NCI-H460 (cell line): ENCODE measurements at regions not wholly inside any gene's neighbourhood (a gene's known extent, or its start where the extent isn't known, plus 50 kb on each side); places are given as distances from the start of the nearest gene placed in this dataset.
A peak's percentile ranks its signal among the peaks of the same experiment; 100 is the strongest.

Source experiments
- DNase-seq: peaks from one replicate; pipeline ENCODE4 v3.0.0-alpha.2; 2016; ENCODE audit warnings: low read depth; ENCODE audit errors: extremely low read depth

- peak; percentile 73 for DNase-seq
Measured at GRCh38 chr7:35537067-35538023, 157.6 kb downstream of the HERPUD2 start.

DNA sequence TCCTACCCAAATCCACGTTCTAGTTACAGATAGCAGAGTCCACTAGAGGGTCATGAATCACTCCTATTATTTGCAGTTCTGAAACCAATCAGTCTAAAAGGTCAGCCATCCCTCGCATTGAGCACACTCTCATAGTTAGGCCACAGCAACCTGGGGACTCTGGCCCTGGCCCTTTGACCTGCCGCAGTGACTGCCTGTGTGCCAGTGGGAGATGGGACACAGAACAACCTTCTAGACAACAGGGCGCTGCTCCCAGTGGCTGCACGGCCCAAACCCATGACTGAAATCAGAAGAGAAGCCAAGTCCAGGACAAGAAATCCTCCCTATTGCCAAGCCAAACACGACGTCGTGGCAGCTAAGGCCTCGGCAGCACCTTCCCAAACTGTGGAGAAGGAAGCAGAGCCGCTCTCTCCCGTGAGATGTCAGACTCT, 158.5 kb downstream of the HERPUD2 start:
- DNase-seq = no peak

DNA sequence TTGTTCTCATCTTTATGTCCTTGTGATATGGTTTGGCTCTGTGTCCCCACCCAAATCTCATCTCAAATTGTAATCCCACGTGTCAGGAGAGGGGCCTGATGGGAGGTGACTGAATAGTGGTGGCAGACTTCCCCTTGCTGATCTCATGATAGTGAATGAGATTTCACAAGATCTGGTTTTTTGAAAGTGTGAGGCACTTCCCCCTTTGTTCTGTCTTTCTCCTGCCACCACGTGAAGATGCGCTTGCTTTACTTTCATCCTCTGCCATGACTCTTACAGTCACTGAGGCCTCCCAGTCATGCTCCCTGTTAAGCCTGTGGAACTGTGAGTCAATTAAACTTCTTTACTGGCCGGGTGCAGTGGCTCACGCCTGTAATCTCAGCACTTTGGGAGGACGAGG, 161.0 kb downstream of the HERPUD2 start:
- no peak for DNase-seq

GRCh38 chr7:35530124-35531109, 164.5 kb downstream of the HERPUD2 start:
- DNase-seq = no peak

- DNase-seq = no peak
Measured at GRCh38 chr7:35529713-35530112, 165.2 kb downstream of the HERPUD2 start.

DNA sequence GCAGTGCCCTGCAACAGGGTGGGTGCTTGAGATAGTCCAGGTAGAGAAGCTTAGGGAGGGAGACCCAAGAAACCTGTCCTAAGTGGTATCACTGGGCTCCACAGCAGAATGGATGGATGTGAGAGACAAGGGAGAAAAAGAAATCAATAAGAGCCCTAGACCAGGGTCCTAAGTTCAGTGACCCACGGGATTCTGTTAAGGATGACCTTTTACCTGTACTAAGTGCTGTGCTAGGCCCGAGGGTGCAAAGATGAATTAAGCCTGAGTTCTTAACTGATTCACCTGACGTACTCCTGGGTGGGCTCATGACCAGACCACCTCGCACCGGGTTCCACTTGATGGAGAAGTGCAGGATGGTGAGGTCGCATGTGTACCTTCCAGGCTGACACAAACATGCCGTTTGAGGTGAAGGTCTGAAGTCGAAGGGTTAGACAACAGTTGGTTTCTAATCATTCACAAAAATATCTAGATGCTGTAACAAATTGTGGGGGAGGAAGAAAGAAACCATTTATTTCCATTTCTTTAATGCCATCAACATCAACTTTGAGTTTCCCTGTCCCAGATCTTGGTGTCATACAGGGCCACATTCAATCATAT, 166.5 kb downstream of the HERPUD2 start:
- no peak for DNase-seq

GRCh38 chr7:35526645-35527044, 168.3 kb downstream of the HERPUD2 start:
- DNase-seq = no peak

DNA sequence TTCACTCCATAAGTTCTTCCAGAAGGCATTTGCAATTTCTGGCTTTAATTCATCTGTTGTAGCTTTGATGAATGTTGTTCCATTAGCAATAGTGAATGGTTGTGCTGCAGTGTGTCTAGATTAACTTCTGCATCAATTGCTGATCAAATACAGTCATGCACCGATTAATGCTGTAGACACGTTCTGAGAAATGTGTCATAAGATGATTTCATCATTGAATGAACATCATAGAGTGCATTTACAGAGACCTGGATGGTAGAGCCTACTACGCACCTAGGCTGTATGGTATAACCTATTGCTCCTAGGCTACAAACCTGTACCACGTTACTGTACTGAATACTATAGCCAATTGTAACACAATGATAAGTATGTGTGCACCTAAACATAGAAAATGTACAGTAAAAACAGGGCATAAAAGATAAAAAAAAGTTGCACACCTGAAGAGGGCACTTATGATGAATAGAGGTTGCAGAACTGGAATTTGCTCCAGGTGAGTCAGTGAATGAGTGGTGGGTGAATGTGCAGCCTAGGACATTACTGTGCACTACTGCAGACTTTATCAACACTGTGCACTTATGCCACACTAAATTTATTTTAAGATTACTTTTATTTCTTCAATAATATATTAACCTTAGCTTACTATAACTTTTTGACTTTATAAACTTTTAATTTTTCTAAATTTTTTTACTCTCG, 170.7 kb downstream of the HERPUD2 start:
- no peak for DNase-seq

- DNase-seq = no peak
Measured at GRCh38 chr7:35523292-35523691, 171.6 kb downstream of the HERPUD2 start.

DNA sequence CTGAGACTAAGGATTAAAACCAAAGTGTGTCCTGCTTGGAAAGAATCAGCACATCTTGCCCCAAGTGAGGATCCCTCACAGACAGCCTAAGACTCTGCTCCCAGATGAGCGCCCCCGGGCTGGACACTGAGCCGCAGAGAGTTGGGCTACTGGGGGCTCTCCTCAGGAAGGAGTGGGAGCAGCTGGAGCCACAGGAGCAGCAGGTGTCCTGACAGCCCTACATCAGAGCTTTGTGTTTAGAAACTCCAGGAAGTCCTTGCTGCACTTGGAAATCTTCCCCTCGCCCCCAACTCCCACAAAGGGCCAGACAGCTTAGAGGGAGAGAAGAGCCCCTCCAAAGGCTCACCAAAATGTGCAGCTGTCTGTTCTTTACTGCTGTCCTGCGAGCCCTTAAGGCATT, 172.2 kb downstream of the HERPUD2 start:
- DNase-seq = no peak

DNA sequence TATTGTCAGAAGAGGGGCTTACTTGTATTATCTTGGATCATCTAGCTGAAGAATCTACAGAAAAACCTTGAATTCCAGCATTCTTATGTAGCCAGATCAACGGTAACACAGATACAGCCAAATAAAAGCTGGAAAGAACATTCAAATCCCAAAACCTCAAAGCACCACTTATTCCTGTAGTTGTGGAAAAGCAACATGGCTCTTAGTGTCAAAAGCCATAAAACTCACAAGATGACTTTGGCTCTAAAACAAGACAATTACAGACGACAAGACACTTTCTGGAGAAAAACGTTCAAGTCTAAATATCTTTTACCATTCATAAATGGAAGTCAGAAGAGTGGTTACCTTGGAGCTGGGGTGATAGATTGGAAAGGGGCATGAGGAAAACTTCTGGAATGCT, 173.0 kb downstream of the HERPUD2 start:
- no peak for DNase-seq

DNA sequence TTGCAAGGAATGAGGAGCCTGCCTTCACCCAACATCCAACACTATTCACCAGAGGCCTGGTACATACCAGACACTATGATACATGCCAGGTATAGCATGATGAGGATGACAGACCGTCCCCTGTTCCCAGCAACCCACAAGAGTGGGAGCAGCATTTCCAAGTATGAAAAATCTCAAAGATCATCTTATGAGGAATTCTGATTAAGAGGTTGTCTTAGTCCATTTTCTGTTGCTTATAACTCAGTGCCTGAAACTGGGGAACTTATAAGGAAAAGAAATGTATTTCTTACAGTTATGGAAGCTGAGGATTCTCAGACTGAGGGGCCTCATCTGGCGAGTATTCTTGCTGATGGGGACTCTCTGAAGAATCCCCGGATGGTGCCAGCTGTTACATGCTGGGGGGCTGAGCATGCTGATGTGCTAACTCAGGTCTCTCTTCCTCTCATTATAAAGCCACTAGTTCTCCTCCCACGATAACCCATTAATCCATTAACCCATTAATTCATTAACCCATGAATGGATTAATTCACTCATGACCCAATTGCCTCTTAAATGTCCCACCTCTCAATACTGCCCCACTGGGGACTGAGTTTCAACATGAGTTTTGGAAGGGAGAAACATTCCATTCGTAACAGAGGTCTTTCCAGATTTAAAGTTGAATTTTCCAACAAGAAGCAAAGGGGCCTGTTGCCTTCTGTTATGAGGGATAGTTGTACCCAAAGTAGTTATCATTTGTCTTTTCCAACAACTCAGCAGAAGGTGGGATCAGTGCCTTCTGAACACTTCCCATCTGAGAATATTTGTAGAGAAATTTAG, 173.9 kb downstream of the HERPUD2 start:
- no peak for DNase-seq

- DNase-seq = peak; percentile 64
Measured at GRCh38 chr7:35519971-35520809, 174.7 kb downstream of the HERPUD2 start.

GRCh38 chr7:35518767-35519166, 176.2 kb downstream of the HERPUD2 start:
- no peak for DNase-seq

DNA sequence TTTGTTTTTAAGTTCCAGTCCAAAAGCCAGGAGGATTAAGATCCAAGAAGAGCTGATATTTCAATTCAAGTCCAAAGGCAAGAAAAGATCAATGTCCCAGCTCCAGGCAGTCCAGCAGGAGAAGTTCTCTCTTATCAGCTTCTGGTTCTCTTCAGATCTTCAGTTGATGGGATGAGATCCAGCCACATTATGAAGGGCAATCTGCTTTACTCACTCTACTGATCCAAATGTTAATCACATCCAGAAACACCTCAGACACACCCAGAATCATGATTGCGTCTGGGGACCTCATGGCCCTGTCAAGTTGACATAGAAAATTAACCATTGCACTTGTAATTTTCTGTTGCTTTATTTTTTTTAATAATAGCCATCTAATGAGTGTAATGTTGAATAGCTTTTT, 178.4 kb downstream of the HERPUD2 start:
- DNase-seq = no peak

DNA sequence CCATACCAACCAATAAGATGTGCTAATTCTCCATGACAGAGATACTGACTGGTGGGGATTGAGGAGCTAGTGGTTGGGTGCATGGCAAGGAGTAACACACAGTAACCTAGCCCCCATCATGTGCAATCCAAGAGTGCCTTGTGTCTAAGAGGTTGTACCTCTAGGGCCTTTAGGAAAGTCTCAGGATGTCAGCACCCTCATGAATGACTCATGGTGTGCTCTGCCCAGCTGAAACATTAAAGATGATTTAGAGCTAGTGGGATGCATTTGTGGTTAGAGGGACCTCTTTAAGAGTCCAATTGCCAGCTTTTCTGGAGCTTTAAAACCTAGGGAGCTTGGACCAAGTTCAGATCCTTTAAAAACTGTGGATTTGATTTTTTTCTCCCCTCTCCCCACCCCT, 181.1 kb downstream of the HERPUD2 start:
- no peak for DNase-seq

DNA sequence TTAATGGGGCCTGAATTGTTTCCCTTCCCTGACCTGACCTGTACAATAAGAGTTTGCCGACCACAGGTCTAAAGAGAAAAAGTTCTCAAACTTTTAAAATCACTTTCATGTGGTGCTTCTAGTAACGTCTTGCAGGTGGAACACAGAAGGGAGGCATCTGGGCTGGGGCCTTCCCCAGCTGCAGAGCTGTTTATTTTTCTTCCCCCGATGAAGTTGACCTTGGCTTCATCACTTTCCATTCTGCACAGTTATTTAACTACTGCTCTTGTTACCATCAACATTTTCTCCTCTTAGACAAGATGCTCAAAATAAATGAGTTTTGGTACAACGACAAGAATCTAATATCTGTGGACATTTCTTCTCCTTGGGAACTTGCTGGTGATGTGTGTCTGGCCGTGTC, 181.7 kb downstream of the HERPUD2 start:
- no peak for DNase-seq

- no peak for DNase-seq
Measured at GRCh38 chr7:35512716-35513115, 182.2 kb downstream of the HERPUD2 start.
